ENCODE measurements at regions not wholly inside any gene's neighbourhood (a gene's known extent, or its start where the extent isn't known, plus 50 kb on each side); places are given as distances from the start of the nearest gene placed in this dataset.

- Histone ChIP-seq H3K4ac (ENCODE audit: low read length) (no peak overlapping the region), H3K18ac (ENCODE audit: low read length) (no peak overlapping the region), H2BK5ac (ENCODE audit: low read length) (no peak overlapping the region), H4K8ac (ENCODE audit: low read depth, low read length) (no peak overlapping the region), H2BK15ac (ENCODE audit: low read length) (no peak overlapping the region), H2AK5ac (ENCODE audit: low read depth, low read length) (no peak overlapping the region), H3K27ac (replicated peaks; ENCODE audit: low read length) (no peak overlapping the region), H3K79me1 (ENCODE audit: low read depth, low read length) (no peaks in the 10 kb centered on the region), H3K23ac (ENCODE audit: low read depth, low read length, poor library complexity) (no peak overlapping the region), H3K9ac (ENCODE audit: low read depth, low read length, poor library complexity) (no peak overlapping the region), H3K4me2 (ENCODE audit: insufficient read depth, low read length, poor library complexity, severe bottlenecking) (no peak overlapping the region), H3K4me1 (ENCODE audit: control insufficient read depth in 2 of 2, insufficient read depth in 1 of 2, low read depth in 1 of 2, low read length in 2 of 2) (no peaks in the 10 kb centered on the region), H4K91ac (ENCODE audit: low read depth, low read length, poor library complexity) (no peak overlapping the region), H2AFZ (ENCODE audit: low read length) (no peak overlapping the region), H3K4me3 (ENCODE audit: low read length in 2 of 2) (no peak overlapping the region), H3K27me3 (ENCODE audit: control insufficient read depth in 3 of 3, insufficient read depth in 3 of 3, low read depth in 1 of 3, low read length in 3 of 3) (no peaks in the 10 kb centered on the region), H2BK12ac (ENCODE audit: low read length) (no peak overlapping the region), H3K14ac (ENCODE audit: low read length) (no peak overlapping the region), H3K9me3 (replicated peaks in 1 of 2; ENCODE audit: control insufficient read depth in 2 of 2, insufficient read depth in 1 of 2, low read depth in 1 of 2, low read length in 2 of 2) (no peaks in the 10 kb centered on the region), H3K36me3 (replicated peaks in 1 of 2; ENCODE audit: control insufficient read depth in 2 of 2, insufficient read depth in 2 of 2, low read length in 2 of 2) (no peaks in the 10 kb centered on the region), H2BK120ac (ENCODE audit: low read depth, low read length) (no peak overlapping the region)
- no CpG with 5 or more reads among the region's 1 CpG for WGBS, 2 donors (ENCODE audit: extremely low coverage in 2 of 2, insufficient read length in 2 of 2, insufficient replicate concordance in 1 of 2)
- no peak for DNase-seq (ENCODE audit: low spot score)
Measured at GRCh38 chr20:54318892-54319291, 111.0 kb downstream of the PFDN4 start.

GRCh38 chr20:54320148-54320607, 112.3 kb downstream of the PFDN4 start:
- Histone ChIP-seq H3K23ac (ENCODE audit: low read depth, low read length, poor library complexity) (no peak overlapping the region), H3K36me3 (replicated peaks in 1 of 2; ENCODE audit: control insufficient read depth in 2 of 2, insufficient read depth in 2 of 2, low read length in 2 of 2) (no peaks in the 10 kb centered on the region), H2BK12ac (ENCODE audit: low read length) (no peak overlapping the region), H2BK15ac (ENCODE audit: low read length) (no peak overlapping the region), H2BK120ac (ENCODE audit: low read depth, low read length) (no peak overlapping the region), H3K14ac (ENCODE audit: low read length) (no peak overlapping the region), H3K27me3 (ENCODE audit: control insufficient read depth in 3 of 3, insufficient read depth in 3 of 3, low read depth in 1 of 3, low read length in 3 of 3) (no peaks in the 10 kb centered on the region), H3K79me1 (ENCODE audit: low read depth, low read length) (no peaks in the 10 kb centered on the region), H3K4ac (ENCODE audit: low read length) (no peak overlapping the region), H3K4me3 (ENCODE audit: low read length in 2 of 2) (no peak overlapping the region), H3K18ac (ENCODE audit: low read length) (no peak overlapping the region), H3K9ac (ENCODE audit: low read depth, low read length, poor library complexity) (no peak overlapping the region), H4K91ac (ENCODE audit: low read depth, low read length, poor library complexity) (no peak overlapping the region), H3K4me2 (ENCODE audit: insufficient read depth, low read length, poor library complexity, severe bottlenecking) (no peak overlapping the region), H4K8ac (ENCODE audit: low read depth, low read length) (no peak overlapping the region), H3K4me1 (ENCODE audit: control insufficient read depth in 2 of 2, insufficient read depth in 1 of 2, low read depth in 1 of 2, low read length in 2 of 2) (no peaks in the 10 kb centered on the region), H3K27ac (replicated peaks; ENCODE audit: low read length) (no peak overlapping the region), H3K9me3 (replicated peaks in 1 of 2; ENCODE audit: control insufficient read depth in 2 of 2, insufficient read depth in 1 of 2, low read depth in 1 of 2, low read length in 2 of 2) (no peaks in the 10 kb centered on the region), H2AFZ (ENCODE audit: low read length) (no peak overlapping the region), H2BK5ac (ENCODE audit: low read length) (no peak overlapping the region), H2AK5ac (ENCODE audit: low read depth, low read length) (no peak overlapping the region)
- DNase-seq (ENCODE audit: low spot score) = no peak
- no CpG with 5 or more reads among the region's 4 CpGs for WGBS, 2 donors (ENCODE audit: extremely low coverage in 2 of 2, insufficient read length in 2 of 2, insufficient replicate concordance in 1 of 2)

- Histone ChIP-seq H3K79me1 (ENCODE audit: low read depth, low read length) (no peaks in the 10 kb centered on the region), H3K4ac (ENCODE audit: low read length) (no peak overlapping the region), H3K4me1 (ENCODE audit: control insufficient read depth in 2 of 2, insufficient read depth in 1 of 2, low read depth in 1 of 2, low read length in 2 of 2) (no peaks in the 10 kb centered on the region), H4K8ac (ENCODE audit: low read depth, low read length) (no peak overlapping the region), H2BK15ac (ENCODE audit: low read length) (no peak overlapping the region), H2BK12ac (ENCODE audit: low read length) (no peak overlapping the region), H3K27me3 (ENCODE audit: control insufficient read depth in 3 of 3, insufficient read depth in 3 of 3, low read depth in 1 of 3, low read length in 3 of 3) (no peaks in the 10 kb centered on the region), H3K14ac (ENCODE audit: low read length) (no peak overlapping the region), H3K23ac (ENCODE audit: low read depth, low read length, poor library complexity) (no peak overlapping the region), H3K4me3 (ENCODE audit: low read length in 2 of 2) (no peak overlapping the region), H3K9ac (ENCODE audit: low read depth, low read length, poor library complexity) (no peak overlapping the region), H3K36me3 (replicated peaks in 1 of 2; ENCODE audit: control insufficient read depth in 2 of 2, insufficient read depth in 2 of 2, low read length in 2 of 2) (no peaks in the 10 kb centered on the region), H2AFZ (ENCODE audit: low read length) (no peak overlapping the region), H3K27ac (replicated peaks; ENCODE audit: low read length) (no peak overlapping the region), H2BK120ac (ENCODE audit: low read depth, low read length) (no peak overlapping the region), H4K91ac (ENCODE audit: low read depth, low read length, poor library complexity) (no peak overlapping the region), H3K9me3 (replicated peaks in 1 of 2; ENCODE audit: control insufficient read depth in 2 of 2, insufficient read depth in 1 of 2, low read depth in 1 of 2, low read length in 2 of 2) (no peaks in the 10 kb centered on the region), H2AK5ac (ENCODE audit: low read depth, low read length) (no peak overlapping the region), H3K4me2 (ENCODE audit: insufficient read depth, low read length, poor library complexity, severe bottlenecking) (no peak overlapping the region), H2BK5ac (ENCODE audit: low read length) (no peak overlapping the region), H3K18ac (ENCODE audit: low read length) (no peak overlapping the region)
- no CpG with 5 or more reads among the region's 3 CpGs for WGBS, 2 donors (ENCODE audit: extremely low coverage in 2 of 2, insufficient read length in 2 of 2, insufficient replicate concordance in 1 of 2)
- no peak for DNase-seq (ENCODE audit: low spot score)
Measured at GRCh38 chr20:54321352-54322087, 113.6 kb downstream of the PFDN4 start.

GRCh38 chr20:54323227-54323734, 115.4 kb downstream of the PFDN4 start:
- Histone ChIP-seq H4K8ac (ENCODE audit: low read depth, low read length) (no peak overlapping the region), H3K4ac (ENCODE audit: low read length) (no peak overlapping the region), H3K4me1 (ENCODE audit: control insufficient read depth in 2 of 2, insufficient read depth in 1 of 2, low read depth in 1 of 2, low read length in 2 of 2) (no peaks in the 10 kb centered on the region), H3K36me3 (replicated peaks in 1 of 2; ENCODE audit: control insufficient read depth in 2 of 2, insufficient read depth in 2 of 2, low read length in 2 of 2) (no peaks in the 10 kb centered on the region), H3K9me3 (replicated peaks in 1 of 2; ENCODE audit: control insufficient read depth in 2 of 2, insufficient read depth in 1 of 2, low read depth in 1 of 2, low read length in 2 of 2) (no peaks in the 10 kb centered on the region), H3K27me3 (ENCODE audit: control insufficient read depth in 3 of 3, insufficient read depth in 3 of 3, low read depth in 1 of 3, low read length in 3 of 3) (no peaks in the 10 kb centered on the region), H2BK15ac (ENCODE audit: low read length) (no peak overlapping the region), H2AK5ac (ENCODE audit: low read depth, low read length) (no peak overlapping the region), H3K18ac (ENCODE audit: low read length) (no peak overlapping the region), H3K27ac (replicated peaks; ENCODE audit: low read length) (no peak overlapping the region), H3K4me2 (ENCODE audit: insufficient read depth, low read length, poor library complexity, severe bottlenecking) (no peak overlapping the region), H3K79me1 (ENCODE audit: low read depth, low read length) (no peaks in the 10 kb centered on the region), H2BK120ac (ENCODE audit: low read depth, low read length) (no peak overlapping the region), H3K9ac (ENCODE audit: low read depth, low read length, poor library complexity) (no peak overlapping the region), H3K14ac (ENCODE audit: low read length) (no peak overlapping the region), H4K91ac (ENCODE audit: low read depth, low read length, poor library complexity) (no peak overlapping the region), H2AFZ (ENCODE audit: low read length) (no peak overlapping the region), H3K4me3 (ENCODE audit: low read length in 2 of 2) (no peak overlapping the region), H3K23ac (ENCODE audit: low read depth, low read length, poor library complexity) (no peak overlapping the region), H2BK12ac (ENCODE audit: low read length) (no peak overlapping the region), H2BK5ac (ENCODE audit: low read length) (no peak overlapping the region)
- no peak for DNase-seq (ENCODE audit: low spot score)
- 100% methylated on average over 2 of the region's 2 CpGs; no CpG with 5 or more reads in 1 of the 2 donors for WGBS, 2 donors (ENCODE audit: extremely low coverage in 2 of 2, insufficient read length in 2 of 2, insufficient replicate concordance in 1 of 2)

Data from neuronal stem cell (in vitro differentiated cells).